Fibroblast of lung (primary cell): ENCODE measurements at regions not wholly inside any gene's neighbourhood (a gene's known extent, or its start where the extent isn't known, plus 50 kb on each side); places are given as distances from the start of the nearest gene placed in this dataset.

Experiments
- DNase-seq, 2 donors: peaks; one replicate each; pipeline versions ENCODE4 v3.0.0 to v3.0.0-alpha.2; 2010; ENCODE audit warnings: low read depth in 2 of 2
- H2AFZ ChIP-seq: 2 replicates; pipeline ENCODE4 v1.5.1; 2012; ENCODE audit warnings: low read length, control low read depth, inconsistent platforms
- H3K27ac ChIP-seq: 2 replicates; pipeline ENCODE4 v1.5.1; 2011; ENCODE audit warnings: low read length, control low read depth; ENCODE audit not compliant: insufficient read depth
- H3K27me3 ChIP-seq: 2 replicates; pipeline ENCODE4 v1.5.1; 2011; ENCODE audit warnings: mild to moderate bottlenecking, low read length; ENCODE audit not compliant: control insufficient read depth, insufficient read depth
- H3K36me3 ChIP-seq: 2 replicates; pipeline ENCODE4 v1.5.1; 2011; ENCODE audit warnings: low read length; ENCODE audit not compliant: control insufficient read depth, insufficient read depth
- H3K4me1 ChIP-seq: 2 replicates; pipeline ENCODE4 v1.5.1; 2011; ENCODE audit warnings: low read length; ENCODE audit not compliant: control insufficient read depth, insufficient read depth; ENCODE audit errors: extremely low read depth
- H3K4me2 ChIP-seq: 2 replicates; pipeline ENCODE4 v1.5.1; 2011; ENCODE audit warnings: low read length, control low read depth; ENCODE audit not compliant: insufficient read depth; ENCODE audit errors: extremely low read depth
- H3K4me3 ChIP-seq, 4 experiments: fragments of 200-600 bp in 1 of 4; sonication (generic) in 1 of 4; replicated peaks in 1 of 4; 2 replicates each; pipeline ENCODE4 v1.5.1; 2011 to 2016; ENCODE audit warnings: low read length in 4 of 4, low read depth in 3 of 4, mild to moderate bottlenecking in 3 of 4, control low read depth in 2 of 4, inconsistent platforms in 1 of 4, mixed read lengths in 1 of 4; ENCODE audit not compliant: insufficient read depth in 1 of 4; ENCODE audit errors: control extremely low read depth in 1 of 4
- H3K79me2 ChIP-seq: 2 replicates; pipeline ENCODE4 v1.5.1; 2012; ENCODE audit warnings: mild to moderate bottlenecking, low read length, inconsistent platforms; ENCODE audit not compliant: control insufficient read depth, insufficient read depth
- H3K9ac ChIP-seq: 2 replicates; pipeline ENCODE4 v1.5.1; 2011; ENCODE audit warnings: mild to moderate bottlenecking, low read length, control low read depth; ENCODE audit not compliant: insufficient read depth
- H3K9me3 ChIP-seq: 2 replicates; pipeline ENCODE4 v1.5.1; 2012; ENCODE audit warnings: low read depth, low read length; ENCODE audit not compliant: control insufficient read depth, insufficient read depth
- H4K20me1 ChIP-seq: 2 replicates; pipeline ENCODE4 v1.5.1; 2011; ENCODE audit warnings: low read length; ENCODE audit not compliant: control insufficient read depth, insufficient read depth; ENCODE audit errors: extremely low read depth
- EZH2 ChIP-seq: IDR thresholded peaks from 2 replicates; pipeline ENCODE4 v1.5.1; 2012; ENCODE audit warnings: low read length, control low read depth, mild to moderate bottlenecking; ENCODE audit errors: missing control alignments
- TF ChIP-seq, protein P1 (sequence below), 2 donors: IDR thresholded peaks in 1 of 2; conservative IDR thresholded peaks in 1 of 2; 1 replicate in 1 of 2; 2 replicates in 1 of 2; pipeline ENCODE4 v1.5.1; 2011 to 2012; ENCODE audit warnings: low read length in 2 of 2, control low read depth in 1 of 2, inconsistent platforms in 1 of 2, low read depth in 1 of 2, mild to moderate bottlenecking in 1 of 2

DNA sequence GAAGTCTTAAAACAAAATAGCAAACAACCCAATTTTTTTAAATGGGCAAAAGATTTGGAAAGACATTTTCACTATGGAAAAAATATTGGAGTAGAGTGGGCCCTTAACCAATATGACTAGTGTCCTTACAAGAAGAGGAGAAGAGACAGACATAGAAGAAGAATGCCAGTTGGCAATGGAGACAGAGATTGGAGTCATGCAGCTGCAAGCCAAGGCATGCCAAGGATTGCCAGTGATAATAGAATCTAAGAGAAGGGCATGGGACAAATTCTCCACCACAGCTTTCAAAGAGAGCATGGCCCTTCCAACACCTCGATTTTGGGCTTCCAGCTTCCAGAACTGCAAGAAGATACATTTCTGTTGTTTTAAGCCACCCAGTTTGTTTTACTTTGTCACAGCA lies 92.7 kb downstream of the RGS2 start:
- H4K20me1 ChIP-seq = no peaks in the 10 kb centered on the region
- no peak overlapping the region for H3K27ac ChIP-seq
- no peaks in the 10 kb centered on the region for H3K36me3 ChIP-seq
- no peaks in the 10 kb centered on the region for H3K79me2 ChIP-seq
- TF ChIP-seq, protein P1, sequence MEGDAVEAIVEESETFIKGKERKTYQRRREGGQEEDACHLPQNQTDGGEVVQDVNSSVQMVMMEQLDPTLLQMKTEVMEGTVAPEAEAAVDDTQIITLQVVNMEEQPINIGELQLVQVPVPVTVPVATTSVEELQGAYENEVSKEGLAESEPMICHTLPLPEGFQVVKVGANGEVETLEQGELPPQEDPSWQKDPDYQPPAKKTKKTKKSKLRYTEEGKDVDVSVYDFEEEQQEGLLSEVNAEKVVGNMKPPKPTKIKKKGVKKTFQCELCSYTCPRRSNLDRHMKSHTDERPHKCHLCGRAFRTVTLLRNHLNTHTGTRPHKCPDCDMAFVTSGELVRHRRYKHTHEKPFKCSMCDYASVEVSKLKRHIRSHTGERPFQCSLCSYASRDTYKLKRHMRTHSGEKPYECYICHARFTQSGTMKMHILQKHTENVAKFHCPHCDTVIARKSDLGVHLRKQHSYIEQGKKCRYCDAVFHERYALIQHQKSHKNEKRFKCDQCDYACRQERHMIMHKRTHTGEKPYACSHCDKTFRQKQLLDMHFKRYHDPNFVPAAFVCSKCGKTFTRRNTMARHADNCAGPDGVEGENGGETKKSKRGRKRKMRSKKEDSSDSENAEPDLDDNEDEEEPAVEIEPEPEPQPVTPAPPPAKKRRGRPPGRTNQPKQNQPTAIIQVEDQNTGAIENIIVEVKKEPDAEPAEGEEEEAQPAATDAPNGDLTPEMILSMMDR (conservative IDR thresholded peaks at IDR 0.05 in 1 of 2, IDR thresholded peaks at IDR 0.05 in 1 of 2; ENCODE audit: low read depth in 1 of 2, low read length in 2 of 2) = no peak
- TF ChIP-seq EZH2 = no peak
- no peak for DNase-seq
- no peaks in the 10 kb centered on the region for H3K4me1 ChIP-seq
- no peaks in the 10 kb centered on the region for H3K27me3 ChIP-seq
- no peak overlapping the region for H3K9ac ChIP-seq
- H3K4me2 ChIP-seq = no peak overlapping the region
- H3K9me3 ChIP-seq = no peaks in the 10 kb centered on the region
- no peak overlapping the region for H2AFZ ChIP-seq
- H3K4me3 ChIP-seq = no peak overlapping the region

DNA sequence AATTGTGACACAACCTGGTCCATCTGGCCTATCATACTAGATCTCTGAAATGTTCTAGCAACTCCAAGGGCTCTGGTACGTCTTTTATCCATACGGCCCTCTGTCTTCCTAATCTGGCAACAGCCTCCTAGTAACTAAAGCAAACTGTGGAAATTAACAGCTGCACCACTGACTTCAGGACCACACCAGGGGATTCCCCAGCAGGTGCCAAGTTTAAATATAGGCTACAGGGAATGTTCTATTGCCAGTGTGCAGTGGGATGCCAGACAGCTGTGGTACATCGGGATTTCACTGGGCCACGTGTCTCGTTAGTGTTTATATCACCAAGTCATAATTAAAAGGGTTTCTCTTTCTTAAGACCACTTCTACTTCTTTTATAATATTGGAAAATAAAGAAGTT lies 94.3 kb downstream of the RGS2 start:
- Histone ChIP-seq H3K79me2 (no peaks in the 10 kb centered on the region), H3K4me2 (no peak overlapping the region), H2AFZ (no peak overlapping the region), H4K20me1 (no peaks in the 10 kb centered on the region), H3K4me3 (no peak overlapping the region), H3K27me3 (no peaks in the 10 kb centered on the region), H3K27ac (no peak overlapping the region), H3K4me1 (no peaks in the 10 kb centered on the region), H3K9me3 (no peaks in the 10 kb centered on the region), H3K9ac (no peak overlapping the region), H3K36me3 (no peaks in the 10 kb centered on the region)
- peak; percentile 11 to 20 for DNase-seq
- TF ChIP-seq EZH2 = no peak
- TF ChIP-seq, protein P1 (conservative IDR thresholded peaks at IDR 0.05 in 1 of 2, IDR thresholded peaks at IDR 0.05 in 1 of 2; ENCODE audit: low read depth in 1 of 2, low read length in 2 of 2) = no peak

DNA sequence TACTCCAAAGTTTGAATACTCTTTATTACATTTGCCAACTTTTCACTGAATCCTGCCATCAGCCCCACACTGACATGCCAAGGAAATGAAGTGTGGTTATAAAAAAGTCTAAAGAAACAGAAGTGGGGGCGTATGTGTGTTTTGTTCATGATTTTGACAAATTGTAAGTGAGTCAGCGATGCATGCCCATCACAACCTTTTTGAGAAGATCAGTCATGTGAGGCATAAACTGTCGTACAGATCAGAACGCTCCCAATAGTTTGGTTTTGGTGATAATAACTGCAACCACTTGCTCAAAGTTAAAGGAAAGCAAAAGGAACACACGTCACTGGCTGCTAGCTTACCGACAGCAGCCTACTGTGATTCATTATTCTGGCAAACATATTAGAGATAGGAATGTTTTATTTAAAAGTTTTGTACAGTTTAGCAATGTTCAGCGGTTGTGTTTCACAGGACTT lies 95.6 kb downstream of the RGS2 start:
- no peak for TF ChIP-seq EZH2
- Histone ChIP-seq H2AFZ (peak overlapping the region; percentile 69), H3K4me1 (no peaks in the 10 kb centered on the region), H3K9ac (no peak overlapping the region), H3K79me2 (no peaks in the 10 kb centered on the region), H3K27me3 (no peaks in the 10 kb centered on the region), H3K27ac (peak overlapping the region; percentile 59), H3K36me3 (no peaks in the 10 kb centered on the region), H3K9me3 (no peaks in the 10 kb centered on the region), H4K20me1 (no peaks in the 10 kb centered on the region), H3K4me2 (peak overlapping the region; percentile 85), H3K4me3 (peak overlapping the region in 3 of 4 experiments; percentile 17 to 45 (median 19))
- DNase-seq = peak; percentile 96
